ENCODE measurements at regions not wholly inside any gene's neighbourhood (a gene's known extent, or its start where the extent isn't known, plus 50 kb on each side); places are given as distances from the start of the nearest gene placed in this dataset.

- TF ChIP-seq, protein P1, sequence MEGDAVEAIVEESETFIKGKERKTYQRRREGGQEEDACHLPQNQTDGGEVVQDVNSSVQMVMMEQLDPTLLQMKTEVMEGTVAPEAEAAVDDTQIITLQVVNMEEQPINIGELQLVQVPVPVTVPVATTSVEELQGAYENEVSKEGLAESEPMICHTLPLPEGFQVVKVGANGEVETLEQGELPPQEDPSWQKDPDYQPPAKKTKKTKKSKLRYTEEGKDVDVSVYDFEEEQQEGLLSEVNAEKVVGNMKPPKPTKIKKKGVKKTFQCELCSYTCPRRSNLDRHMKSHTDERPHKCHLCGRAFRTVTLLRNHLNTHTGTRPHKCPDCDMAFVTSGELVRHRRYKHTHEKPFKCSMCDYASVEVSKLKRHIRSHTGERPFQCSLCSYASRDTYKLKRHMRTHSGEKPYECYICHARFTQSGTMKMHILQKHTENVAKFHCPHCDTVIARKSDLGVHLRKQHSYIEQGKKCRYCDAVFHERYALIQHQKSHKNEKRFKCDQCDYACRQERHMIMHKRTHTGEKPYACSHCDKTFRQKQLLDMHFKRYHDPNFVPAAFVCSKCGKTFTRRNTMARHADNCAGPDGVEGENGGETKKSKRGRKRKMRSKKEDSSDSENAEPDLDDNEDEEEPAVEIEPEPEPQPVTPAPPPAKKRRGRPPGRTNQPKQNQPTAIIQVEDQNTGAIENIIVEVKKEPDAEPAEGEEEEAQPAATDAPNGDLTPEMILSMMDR (optimal IDR thresholded peaks at IDR 0.05 in 1 of 3, IDR thresholded peaks at IDR 0.05 in 1 of 3, conservative IDR thresholded peaks at IDR 0.05 in 1 of 3; ENCODE audit: extremely low read depth in 1 of 3, insufficient read depth in 2 of 3, low read length in 3 of 3): no peak
- no peak for TF ChIP-seq EZH2 (IDR thresholded peaks at IDR 0.05; ENCODE audit: low read length)
These were observed 68.6 kb upstream of the GALNT9 start for GRCh38 chr12:132397934-132398385.

Data from keratinocyte (primary cell).